ENCODE measurements at regions not wholly inside any gene's neighbourhood (a gene's known extent, or its start where the extent isn't known, plus 50 kb on each side); places are given as distances from the start of the nearest gene placed in this dataset.

GRCh38 chr6:139533573-139534471, 159.4 kb upstream of the CITED2 start:
- no peaks in the 10 kb centered on the region for H3K27me3 Mint-ChIP-seq
- POLR2A ChIA-PET: no interaction called here
- no peaks in the 10 kb centered on the region for H3K9me3 Mint-ChIP-seq
- H3K27ac Mint-ChIP-seq: no peak overlapping the region
- ATAC-seq (ENCODE audit: low read depth) (no peak), DNase-seq (no peak)
- CTCF ChIA-PET: no interaction called here
- no peak overlapping the region for H3K4me3 Mint-ChIP-seq
- no peaks in the 10 kb centered on the region for H3K36me3 Mint-ChIP-seq (ENCODE audit: low read depth)
- TF ChIP-seq CTCF (IDR thresholded peaks at IDR 0.05): no peak
- intact Hi-C loops (cut with micrococcal nuclease): no loop called here
- peaks cover 3% of the 10 kb centered on the region for H3K4me1 Mint-ChIP-seq

- Mint-ChIP-seq H3K27me3 (no peaks in the 10 kb centered on the region), H3K36me3 (ENCODE audit: low read depth) (no peaks in the 10 kb centered on the region), H3K27ac (no peak overlapping the region), H3K4me1 (peaks cover 3% of the 10 kb centered on the region), H3K9me3 (no peaks in the 10 kb centered on the region), H3K4me3 (no peak overlapping the region)
- POLR2A ChIA-PET: no interaction called here
- intact Hi-C loops (cut with micrococcal nuclease): no loop called here
- DNase-seq (no peak), ATAC-seq (ENCODE audit: low read depth) (no peak)
- CTCF ChIA-PET: no interaction called here
- no peak for TF ChIP-seq CTCF (IDR thresholded peaks at IDR 0.05)
Observed at GRCh38 chr6:139533171-139533570, 158.7 kb upstream of the CITED2 start.

GRCh38 chr6:139531148-139532115, 157.0 kb upstream of the CITED2 start:
- no peak for ATAC-seq (ENCODE audit: low read depth)
- Mint-ChIP-seq H3K36me3 (ENCODE audit: low read depth) (no peaks in the 10 kb centered on the region), H3K4me3 (no peak overlapping the region), H3K4me1 (peaks cover 3% of the 10 kb centered on the region), H3K27ac (no peak overlapping the region), H3K9me3 (peaks cover 2% of the 10 kb centered on the region), H3K27me3 (no peaks in the 10 kb centered on the region)
- DNase-seq: no peak
- intact Hi-C loops (cut with micrococcal nuclease): no loop called here
- ChIA-PET CTCF (no interaction called here), POLR2A (no interaction called here)
- no peak for TF ChIP-seq CTCF (IDR thresholded peaks at IDR 0.05)

GRCh38 chr6:139530561-139530960, 156.1 kb upstream of the CITED2 start:
- no peak for ATAC-seq (ENCODE audit: low read depth)
- Mint-ChIP-seq H3K36me3 (ENCODE audit: low read depth) (no peaks in the 10 kb centered on the region), H3K27ac (no peak overlapping the region), H3K4me3 (no peak overlapping the region), H3K9me3 (peaks cover 2% of the 10 kb centered on the region), H3K27me3 (no peaks in the 10 kb centered on the region), H3K4me1 (peaks cover 3% of the 10 kb centered on the region)
- ChIA-PET POLR2A (no interaction called here), CTCF (no interaction called here)
- DNase-seq: no peak
- intact Hi-C loops (cut with micrococcal nuclease): no loop called here
- TF ChIP-seq CTCF (IDR thresholded peaks at IDR 0.05): no peak

- intact Hi-C loops (cut with micrococcal nuclease): no loop called here
- Mint-ChIP-seq H3K27me3 (no peaks in the 10 kb centered on the region), H3K36me3 (ENCODE audit: low read depth) (no peaks in the 10 kb centered on the region), H3K9me3 (peaks cover 2% of the 10 kb centered on the region), H3K4me1 (peaks cover under 1% of the 10 kb centered on the region), H3K27ac (no peak overlapping the region), H3K4me3 (no peak overlapping the region)
- DNase-seq: no peak
- ChIA-PET CTCF (no interaction called here), POLR2A (no interaction called here)
- TF ChIP-seq CTCF (IDR thresholded peaks at IDR 0.05): no peak
- ATAC-seq (ENCODE audit: low read depth): no peak
Observed at GRCh38 chr6:139529420-139529819, 155.0 kb upstream of the CITED2 start.
